ENCODE measurements at regions not wholly inside any gene's neighbourhood (a gene's known extent, or its start where the extent isn't known, plus 50 kb on each side); places are given as distances from the start of the nearest gene placed in this dataset.

GRCh38 chr2:51888120-51888519, 856.2 kb upstream of the NRXN1 start:
- TF ChIP-seq EZH2phosphoT487 (IDR thresholded peaks at IDR 0.05; ENCODE audit: insufficient read depth, low read depth), result no peak
- TF ChIP-seq EZH2 (IDR thresholded peaks at IDR 0.05; ENCODE audit: insufficient read depth, poor library complexity, severe bottlenecking), result no peak

Data from GM23248 (cell line).